AG09319 (cell line): ENCODE measurements at regions not wholly inside any gene's neighbourhood (a gene's known extent, or its start where the extent isn't known, plus 50 kb on each side); places are given as distances from the start of the nearest gene placed in this dataset.

ENCODE experiments used
- DNase-seq: peaks from one replicate; pipeline ENCODE4 v3.0.0-alpha.2; 2010; ENCODE audit warnings: low read depth; ENCODE audit errors: extremely low read depth
- TF ChIP-seq, protein P1 (sequence below): IDR thresholded peaks from 2 replicates; pipeline ENCODE4 v1.5.1; 2011; ENCODE audit warnings: low read depth, mild to moderate bottlenecking, inconsistent platforms, low read length, moderate library complexity

DNA sequence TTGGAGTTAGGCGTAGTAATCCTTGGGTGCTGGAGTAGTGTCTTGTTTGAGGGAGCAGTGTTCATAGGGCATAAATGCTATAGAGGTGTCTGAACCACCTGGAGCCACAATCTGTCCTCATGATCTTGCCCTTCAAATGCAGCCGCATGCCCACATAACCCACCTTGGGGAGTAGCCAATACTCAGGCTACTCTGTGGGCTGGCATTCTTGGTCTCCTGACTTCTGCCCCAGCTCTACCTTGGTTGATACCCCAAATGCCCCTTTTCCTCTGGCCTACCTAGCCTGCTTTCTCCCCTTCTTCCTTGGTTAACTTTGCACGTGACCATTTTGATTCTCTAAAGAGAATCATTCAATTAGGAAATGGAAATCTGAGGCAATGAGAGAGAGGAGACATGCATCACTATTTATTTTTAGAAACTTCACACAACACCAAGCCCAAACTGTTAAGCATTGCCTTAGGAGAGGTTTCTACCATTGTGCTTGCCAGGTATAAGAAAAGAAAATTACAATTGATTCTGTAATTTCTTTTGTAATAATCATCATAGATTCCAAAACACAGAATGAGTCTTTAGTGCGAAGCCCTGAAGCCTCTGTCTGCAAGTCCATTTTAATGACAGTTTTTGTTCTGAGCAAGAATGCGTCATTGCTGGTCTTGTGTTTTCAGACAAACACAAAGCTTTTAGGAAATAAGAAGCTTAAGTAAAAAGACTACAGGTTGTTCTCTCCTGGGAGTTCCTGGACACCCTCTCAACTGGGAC is 135.2 kb downstream of the C9orf152 start:
- DNase-seq: no peak
- TF ChIP-seq, protein P1, sequence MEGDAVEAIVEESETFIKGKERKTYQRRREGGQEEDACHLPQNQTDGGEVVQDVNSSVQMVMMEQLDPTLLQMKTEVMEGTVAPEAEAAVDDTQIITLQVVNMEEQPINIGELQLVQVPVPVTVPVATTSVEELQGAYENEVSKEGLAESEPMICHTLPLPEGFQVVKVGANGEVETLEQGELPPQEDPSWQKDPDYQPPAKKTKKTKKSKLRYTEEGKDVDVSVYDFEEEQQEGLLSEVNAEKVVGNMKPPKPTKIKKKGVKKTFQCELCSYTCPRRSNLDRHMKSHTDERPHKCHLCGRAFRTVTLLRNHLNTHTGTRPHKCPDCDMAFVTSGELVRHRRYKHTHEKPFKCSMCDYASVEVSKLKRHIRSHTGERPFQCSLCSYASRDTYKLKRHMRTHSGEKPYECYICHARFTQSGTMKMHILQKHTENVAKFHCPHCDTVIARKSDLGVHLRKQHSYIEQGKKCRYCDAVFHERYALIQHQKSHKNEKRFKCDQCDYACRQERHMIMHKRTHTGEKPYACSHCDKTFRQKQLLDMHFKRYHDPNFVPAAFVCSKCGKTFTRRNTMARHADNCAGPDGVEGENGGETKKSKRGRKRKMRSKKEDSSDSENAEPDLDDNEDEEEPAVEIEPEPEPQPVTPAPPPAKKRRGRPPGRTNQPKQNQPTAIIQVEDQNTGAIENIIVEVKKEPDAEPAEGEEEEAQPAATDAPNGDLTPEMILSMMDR: no peak

DNA sequence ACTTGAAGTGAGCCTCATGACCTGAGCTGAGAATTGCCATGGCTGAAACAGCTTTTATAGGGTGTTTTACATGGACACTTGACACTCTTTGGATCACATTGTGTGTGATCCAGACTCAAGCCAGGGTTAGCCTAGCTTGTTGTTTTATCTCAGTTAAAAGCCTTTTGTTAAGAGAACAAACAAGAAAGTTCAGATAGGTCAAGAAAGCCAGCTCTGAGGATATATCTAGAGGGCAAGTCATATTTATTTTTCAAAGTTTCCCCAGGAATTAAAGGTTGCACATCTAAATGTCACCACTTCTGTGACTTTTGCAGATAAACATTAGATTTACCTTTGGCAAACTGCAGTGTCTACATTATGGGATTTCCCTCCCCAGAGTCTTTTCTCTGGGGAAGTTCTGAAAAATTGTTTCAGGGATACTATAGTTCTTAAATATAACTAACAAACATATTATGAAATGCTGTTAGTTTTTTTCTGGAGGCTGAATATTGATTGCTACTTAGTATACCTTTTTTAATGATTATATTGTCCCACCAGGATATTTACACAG is 134.5 kb downstream of the C9orf152 start:
- TF ChIP-seq, protein P1: no peak
- no peak for DNase-seq

DNA sequence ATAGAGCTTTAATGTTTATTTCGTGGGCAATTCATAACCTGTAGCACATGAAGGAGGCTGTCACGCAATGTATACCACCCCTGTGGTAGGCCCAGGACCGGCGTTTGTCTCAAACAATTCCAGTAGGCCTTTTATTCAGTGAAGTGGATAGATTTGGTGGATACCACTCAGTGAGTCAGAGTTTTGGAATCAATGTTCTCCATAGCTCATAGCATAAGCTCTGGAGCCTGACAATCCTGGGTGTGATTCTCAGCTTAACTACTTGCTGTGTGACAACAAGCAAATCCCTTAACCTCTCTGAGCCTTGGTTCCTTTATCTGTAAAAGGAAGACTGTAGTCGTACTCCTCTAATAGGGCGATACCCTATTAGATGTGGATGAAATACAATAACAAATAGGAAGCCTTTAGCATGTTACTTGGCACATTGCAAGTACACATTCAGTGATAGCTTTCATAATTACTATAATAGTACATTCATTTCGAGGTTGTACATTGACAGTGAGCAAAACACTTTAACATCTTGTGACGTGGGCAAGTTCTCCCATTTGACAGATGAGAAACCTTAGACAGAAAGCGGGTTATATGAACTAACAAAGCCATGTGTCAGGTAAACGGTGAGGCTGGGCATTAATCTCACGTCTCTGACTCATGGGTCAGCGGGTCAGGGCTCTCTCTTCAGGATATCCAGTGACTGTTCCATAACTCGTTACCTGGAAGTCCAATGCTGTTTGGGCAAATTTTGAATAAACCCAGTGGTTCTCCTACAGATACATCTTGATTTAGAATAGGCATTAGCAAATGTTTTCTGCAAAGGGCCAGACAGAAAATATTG is 130.8 kb downstream of the C9orf152 start:
- TF ChIP-seq, protein P1: no peak
- DNase-seq: no peak

DNA sequence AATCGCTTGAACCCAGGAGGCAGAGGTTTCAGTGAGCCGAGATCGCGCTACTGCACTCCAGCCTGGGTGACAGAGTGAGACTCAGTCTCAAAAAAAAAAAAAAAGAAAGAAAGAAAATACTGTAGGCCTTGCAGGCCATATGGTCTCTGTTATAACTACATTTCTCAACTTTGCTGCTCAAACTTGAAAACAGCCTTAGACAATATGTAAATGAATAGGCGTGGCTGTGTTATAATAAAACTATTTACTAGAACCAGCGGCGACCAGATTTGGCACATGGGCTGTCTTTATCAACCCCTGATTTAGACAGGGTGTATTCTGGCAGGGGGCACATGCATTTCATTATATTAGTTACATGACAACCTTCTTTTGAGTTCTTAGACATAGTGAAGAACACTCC is 130.0 kb downstream of the C9orf152 start:
- DNase-seq: no peak
- TF ChIP-seq, protein P1: no peak

DNA sequence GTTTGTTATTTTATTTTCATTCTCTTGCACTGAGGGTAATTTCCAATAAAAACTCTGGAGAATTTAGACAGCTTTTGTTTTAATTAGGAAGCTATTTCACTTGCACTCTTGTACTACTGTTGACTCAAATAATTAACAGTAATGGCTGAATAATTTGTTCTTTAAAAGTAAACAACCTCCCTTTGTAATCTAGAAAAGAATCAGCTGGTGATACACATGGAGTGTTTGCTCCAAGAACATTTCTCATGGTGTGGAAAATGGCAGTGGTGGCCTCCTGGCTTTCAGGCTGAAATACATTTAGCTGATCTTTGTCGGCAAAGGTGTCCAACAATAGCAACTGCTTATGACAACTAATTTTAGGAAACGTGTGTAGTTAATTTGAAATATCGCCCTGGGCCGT is 129.4 kb downstream of the C9orf152 start:
- DNase-seq: no peak
- TF ChIP-seq, protein P1: no peak

DNA sequence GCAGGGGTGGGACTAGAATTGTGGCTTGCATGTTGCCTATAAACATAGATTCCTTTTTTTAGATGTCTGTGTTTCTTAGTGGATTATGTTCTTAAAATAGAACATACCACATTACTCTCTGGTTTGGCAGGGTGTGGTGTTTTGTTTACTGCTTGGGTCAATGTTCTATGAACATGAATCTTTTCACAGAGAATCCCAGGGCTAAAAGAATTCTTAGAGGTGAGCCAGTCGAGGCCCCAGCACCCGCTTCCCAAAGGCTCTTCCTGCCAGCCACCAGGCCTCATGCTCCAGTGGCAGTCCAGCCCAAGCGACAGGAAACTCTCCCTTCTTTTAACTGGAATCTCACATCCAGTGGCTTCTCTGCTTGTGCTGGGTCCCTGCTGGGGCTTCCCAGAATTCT is 126.6 kb downstream of the C9orf152 start:
- no peak for DNase-seq

More for the DNA sequence above, 126.6 kb downstream of the C9orf152 start:
- TF ChIP-seq, protein P1: no peak
